Astrocyte of the hippocampus (primary cell): ENCODE measurements at regions not wholly inside any gene's neighbourhood (a gene's known extent, or its start where the extent isn't known, plus 50 kb on each side); places are given as distances from the start of the nearest gene placed in this dataset.
A peak's percentile ranks its signal among the peaks of the same experiment; 100 is the strongest.

Source experiments
- DNase-seq: peaks from one replicate; pipeline ENCODE4 v3.0.0; 2011; ENCODE audit warnings: low read depth, low spot score

- peak; percentile 50 for DNase-seq
These were observed 154.4 kb upstream of the MKLN1 start for GRCh38 chr7:131173145-131173890.

DNA sequence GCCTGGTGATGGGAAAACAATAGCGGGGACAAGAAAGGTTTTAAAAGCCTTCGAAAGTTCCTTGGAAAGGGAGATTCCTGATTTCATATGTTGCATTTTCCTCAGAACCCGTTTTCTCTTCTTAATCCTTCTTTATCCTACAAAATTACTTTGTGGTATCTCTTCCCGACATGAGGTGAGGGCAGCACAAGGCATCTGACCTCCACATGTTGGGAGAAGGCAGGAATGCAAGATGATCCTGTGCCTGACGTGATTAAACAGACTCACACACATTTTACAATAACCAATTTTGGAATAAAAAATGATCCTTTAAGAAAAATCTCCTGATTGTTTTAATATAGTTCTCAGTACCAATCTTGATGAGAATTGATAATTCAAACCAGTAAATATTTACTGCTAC is 153.3 kb upstream of the MKLN1 start:
- no peak for DNase-seq

DNA sequence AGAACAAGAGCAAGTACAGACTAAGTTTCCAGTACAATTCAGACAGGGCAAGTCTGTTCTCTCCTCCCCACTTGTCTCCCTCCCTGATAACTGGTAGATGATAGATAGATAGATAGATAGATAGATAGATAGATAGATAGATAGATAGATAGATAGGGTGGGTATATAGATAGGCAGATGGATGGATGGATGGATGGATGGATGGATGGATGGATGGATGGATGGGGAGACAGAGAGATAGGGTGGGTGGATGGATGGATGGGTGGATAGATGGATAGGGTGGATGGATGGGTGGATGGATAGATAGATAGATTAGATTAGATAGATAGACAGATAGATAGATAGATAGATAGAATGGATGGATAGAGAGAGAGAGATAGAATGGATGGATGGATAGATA is 152.8 kb upstream of the MKLN1 start:
- DNase-seq: no peak

DNA sequence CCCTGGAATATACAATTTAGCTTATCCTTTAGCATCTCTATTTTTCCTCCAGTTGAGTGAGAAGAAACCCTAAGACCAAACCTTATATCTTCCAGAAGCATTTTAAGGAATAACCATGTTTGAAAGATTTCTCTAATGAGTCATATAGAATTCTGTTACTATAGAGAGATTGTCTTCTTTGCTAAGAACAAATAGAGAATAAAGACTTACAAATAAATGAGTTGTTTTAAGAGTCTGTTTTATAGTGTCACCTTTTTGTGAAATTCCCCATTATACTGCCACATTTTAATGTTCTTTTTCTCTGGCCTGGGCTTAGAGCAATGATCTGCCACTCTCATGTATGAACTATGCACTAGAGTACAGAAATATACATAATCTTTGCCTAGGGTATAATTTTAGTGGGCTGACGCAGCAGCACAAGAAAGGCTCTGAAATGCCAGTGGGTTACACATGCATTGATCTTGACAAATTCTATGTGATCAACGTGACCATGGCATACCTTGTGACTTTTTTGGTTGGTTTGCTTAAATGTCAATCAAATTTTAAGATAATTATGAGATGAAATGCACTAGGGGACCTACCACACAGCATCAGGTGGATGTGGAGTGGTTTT is 145.1 kb upstream of the MKLN1 start:
- DNase-seq: no peak

DNA sequence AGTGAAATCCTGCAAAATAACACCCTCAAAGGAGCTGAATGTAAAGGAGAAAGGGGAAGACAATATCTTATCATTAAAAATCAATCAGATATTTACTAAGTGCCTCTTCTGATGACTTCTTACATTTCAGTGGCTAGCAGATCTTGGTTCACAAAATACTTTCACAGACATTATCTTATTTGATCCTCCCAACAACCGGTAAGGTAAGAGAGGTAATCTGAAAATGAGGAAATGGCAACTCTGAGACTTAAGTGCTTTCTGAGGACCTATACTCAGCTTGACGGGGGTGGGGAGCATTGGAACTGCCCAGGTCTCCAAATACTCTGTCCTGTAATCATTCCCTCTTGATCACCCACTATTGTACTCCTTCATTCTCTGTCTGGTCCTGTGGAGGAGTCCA is 144.6 kb upstream of the MKLN1 start:
- DNase-seq: no peak

DNA sequence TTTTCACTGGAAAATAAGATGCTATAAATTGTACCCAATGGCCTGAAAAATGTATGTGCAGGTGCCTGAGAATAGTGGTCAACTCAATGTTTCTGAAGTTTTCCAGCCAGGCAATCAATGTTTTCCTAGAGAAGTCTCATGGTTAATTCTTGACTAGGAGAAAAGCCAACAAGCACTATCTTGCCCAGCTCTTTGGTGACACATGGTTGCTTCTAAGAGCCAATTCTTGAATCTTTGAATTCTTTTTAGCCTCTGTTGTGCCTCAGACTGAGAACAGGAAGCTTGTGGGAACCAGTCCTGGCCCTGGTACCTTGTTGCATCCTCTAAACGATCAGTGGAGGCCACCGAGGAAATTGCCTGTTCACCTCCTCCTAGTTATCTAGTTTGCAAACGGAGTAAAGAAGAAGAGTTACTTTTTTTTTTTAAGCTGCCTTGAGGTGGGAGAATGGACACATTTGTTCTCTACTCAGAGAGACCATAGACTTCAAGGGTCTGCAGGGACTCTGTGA is 144.0 kb upstream of the MKLN1 start:
- DNase-seq: no peak

DNA sequence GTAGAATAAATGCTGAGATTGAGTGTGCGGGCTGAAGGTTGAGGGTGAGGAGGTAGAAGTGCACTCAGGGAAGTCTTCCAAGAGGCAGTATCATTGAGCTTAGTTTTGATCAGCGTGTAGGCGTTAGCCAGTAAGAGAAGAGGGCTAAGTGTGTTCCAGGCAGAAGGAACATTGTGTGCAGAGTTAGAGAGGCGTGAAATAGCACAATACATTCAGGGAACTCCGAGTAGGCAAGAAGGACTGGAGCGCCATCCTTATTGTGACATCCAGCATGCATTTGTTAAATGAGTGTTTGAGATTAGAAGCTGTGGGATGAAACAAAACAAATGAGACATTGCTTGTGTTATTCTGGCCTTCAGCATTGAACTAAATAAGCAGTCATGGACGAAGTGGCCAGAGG is 140.9 kb upstream of the MKLN1 start:
- DNase-seq: no peak

DNA sequence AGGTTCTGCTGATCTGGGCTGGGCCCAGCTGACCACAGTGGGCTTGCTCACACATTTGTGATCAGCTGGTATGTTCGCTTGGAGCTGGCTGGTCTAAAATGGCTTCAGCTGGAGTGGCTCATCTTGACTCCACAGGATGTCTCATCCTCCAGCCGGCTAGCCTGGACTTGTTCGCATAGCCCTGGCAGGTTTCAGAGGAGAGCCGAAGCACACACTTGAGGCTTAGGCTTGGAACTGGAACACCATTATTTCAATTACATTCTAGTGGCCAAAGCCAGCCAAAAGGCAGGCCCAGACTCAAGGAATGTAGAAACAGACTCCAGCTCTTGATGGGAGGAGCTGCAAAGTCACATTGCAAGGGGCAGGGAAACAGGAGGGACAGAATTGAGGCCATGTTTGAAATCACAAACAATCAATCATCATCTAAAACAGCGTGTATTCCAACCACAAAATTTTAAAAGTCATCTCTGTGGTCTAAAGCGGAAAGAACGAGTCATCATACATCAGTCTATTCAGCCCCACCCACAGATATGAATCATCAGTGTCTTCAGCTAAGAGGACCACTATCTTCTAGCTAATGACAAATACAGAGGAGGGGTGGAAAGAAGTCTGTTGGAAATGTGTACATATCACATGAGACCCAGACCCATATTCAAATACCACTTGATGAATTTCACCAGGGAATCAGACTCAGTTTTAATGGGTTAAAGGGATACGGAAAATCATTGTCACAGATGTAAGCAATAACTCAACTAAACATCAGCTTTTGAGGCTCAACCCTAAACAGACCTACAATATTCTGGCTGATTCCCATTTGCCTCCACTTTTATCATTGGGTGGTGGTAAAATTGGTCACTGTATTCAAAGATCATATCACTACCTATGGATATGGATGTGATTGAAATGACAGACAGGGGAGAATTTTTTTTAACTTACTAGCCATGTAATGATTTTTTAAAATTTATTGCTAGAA is 139.0 kb upstream of the MKLN1 start:
- peak; percentile 79 for DNase-seq

DNA sequence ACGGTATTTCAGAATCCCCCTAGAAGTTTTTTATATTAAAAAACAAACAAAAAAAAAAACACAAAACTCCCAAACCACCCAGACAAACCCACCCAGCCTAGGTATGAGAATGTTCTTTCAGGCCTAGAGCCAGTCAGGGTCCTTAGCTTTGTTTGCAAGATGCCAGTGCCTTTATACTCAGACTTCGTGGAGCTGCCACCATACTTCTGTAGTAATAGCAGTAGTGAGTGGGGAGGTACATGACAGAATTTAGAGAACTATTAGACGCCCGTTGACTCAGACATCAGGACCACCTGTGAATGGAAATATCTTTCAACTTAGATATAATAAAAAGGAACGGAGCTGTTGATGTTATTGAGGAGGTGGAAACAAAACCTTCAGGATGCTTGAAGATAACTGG is 138.2 kb upstream of the MKLN1 start:
- no peak for DNase-seq

GRCh38 chr7:131190146-131190545 is 137.5 kb upstream of the MKLN1 start:
- DNase-seq: no peak

GRCh38 chr7:131190581-131190980 is 137.1 kb upstream of the MKLN1 start:
- DNase-seq: no peak

DNA sequence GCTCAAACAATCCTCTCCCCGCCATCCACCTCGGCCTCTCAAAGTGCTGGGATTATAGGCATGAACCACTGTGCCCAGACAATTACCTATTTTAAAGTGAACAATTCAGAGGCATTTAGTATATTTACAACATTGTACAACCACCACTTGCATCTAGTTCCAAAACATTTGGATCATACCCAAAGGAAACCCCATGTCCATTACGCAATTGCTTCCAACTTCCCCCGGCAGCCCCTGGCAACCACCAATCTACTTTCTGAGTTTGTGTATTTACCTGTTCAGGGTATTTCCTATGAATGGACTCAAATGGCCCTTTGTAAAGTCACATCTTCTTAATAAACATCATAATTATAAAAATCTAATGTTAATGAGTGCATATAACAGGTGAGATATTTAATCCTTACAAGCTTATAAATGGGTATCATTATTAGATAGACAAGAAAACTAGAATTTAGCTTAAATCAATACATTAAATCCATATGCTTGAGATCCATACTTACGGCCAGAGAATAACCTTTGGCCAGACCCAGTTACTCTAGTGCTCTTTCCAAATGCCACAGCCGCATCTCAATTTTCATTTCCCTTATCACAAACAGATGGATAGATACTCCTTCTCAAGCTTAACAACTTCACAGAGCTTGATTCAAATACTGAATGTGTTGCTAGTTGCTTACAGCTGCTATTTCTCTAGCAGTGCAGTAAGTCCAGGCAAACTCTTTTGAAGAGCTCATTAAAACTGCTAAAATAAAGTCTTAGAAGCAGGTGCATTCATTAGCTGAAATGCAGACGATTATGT is 133.4 kb upstream of the MKLN1 start:
- no peak for DNase-seq

- DNase-seq: peak; percentile 68
These were observed 130.9 kb upstream of the MKLN1 start for GRCh38 chr7:131196803-131197202.

GRCh38 chr7:131197920-131198615 is 129.6 kb upstream of the MKLN1 start:
- peak; percentile 62 for DNase-seq

DNA sequence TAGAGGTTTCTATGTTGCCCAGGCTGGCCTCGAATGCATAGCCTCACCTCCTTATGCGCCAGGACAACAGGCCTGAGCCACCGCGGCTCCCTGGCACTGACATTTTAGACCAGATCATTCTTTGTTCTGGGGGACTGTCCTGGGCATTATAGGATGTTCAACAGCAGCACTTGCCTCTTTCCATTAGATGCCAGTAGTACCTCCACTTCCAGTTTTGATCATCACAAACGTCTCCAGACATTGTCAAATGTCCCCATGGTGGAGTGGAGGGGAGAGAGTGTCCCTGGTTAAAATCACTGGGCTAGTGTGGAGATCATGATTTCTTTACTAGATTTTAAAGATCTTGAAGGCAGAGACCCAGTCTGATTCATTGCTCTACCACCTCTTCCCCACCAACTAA is 125.2 kb upstream of the MKLN1 start:
- no peak for DNase-seq

GRCh38 chr7:131203291-131203976 is 124.2 kb upstream of the MKLN1 start:
- no peak for DNase-seq

DNA sequence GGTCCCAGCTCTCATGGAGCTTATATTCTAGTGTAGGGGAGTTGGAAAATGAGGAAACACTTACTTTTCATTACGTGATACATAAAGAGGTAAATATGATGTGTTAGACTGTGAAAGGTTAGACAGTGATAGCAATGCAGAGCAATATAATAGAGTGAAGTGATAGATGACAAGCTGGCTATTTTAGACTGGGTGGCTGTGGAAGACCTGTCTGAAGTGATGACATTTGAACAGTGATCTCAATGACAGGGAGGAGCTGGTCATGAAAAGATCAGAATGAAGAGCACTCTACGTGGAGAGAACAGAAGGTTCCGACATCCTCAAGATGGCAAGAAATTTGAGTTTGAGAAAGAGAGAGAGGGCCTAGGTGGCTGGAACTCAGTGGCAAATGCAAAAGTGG is 118.9 kb upstream of the MKLN1 start:
- no peak for DNase-seq

DNA sequence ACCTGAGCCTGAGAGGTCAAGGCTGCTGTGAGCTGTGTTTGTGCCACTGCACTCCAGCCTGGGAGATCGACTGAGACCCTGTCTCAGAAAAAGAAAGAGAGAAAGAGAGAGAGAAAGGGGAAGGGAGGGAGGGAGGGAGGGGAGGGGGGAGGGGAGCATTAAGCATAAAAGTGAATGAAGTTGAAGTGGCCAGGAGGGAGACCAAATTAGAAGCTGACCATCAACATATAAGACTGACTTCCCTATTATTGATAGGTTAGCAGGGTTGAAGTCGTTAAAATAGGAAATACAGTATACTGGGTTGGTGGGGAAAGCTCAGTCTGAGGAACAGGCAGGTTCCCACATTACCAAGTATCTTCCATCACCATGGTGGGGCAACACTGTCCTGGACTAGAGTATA is 117.1 kb upstream of the MKLN1 start:
- no peak for DNase-seq

DNA sequence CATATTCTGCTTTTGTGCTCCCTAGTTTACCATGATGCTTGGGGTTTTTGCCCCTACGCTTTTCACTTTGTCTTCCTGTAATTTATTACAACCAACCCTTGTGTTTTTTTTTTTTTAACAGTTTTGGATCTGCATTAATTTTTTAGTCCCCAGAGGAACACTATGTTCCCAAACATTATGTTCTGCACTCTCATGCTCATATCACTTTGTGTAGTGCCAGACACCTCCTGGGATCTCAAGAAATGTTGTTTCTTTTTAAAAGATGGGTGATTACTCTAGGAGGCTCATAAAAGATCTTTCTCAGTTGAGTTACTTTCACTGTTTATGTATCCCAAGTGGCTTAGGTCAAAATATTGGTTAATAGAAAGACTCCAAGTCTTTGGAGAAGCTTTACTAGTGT is 116.2 kb upstream of the MKLN1 start:
- DNase-seq: no peak

GRCh38 chr7:131212114-131212513 is 115.6 kb upstream of the MKLN1 start:
- DNase-seq: peak; percentile 60
